Peyer's patch (tissue), 4 donors: ENCODE measurements at regions not wholly inside any gene's neighbourhood (a gene's known extent, or its start where the extent isn't known, plus 50 kb on each side); places are given as distances from the start of the nearest gene placed in this dataset.

ENCODE experiments used
- DNase-seq, 3 donors: peaks; one replicate each; pipeline ENCODE4 v3.0.0-alpha.2; 2017 to 2019
- H3K27ac ChIP-seq, 4 donors: fragments of 200-600 bp; sonication (generic); one replicate each; pipeline ENCODE4 v1.5.1; 2016 to 2019
- H3K27me3 ChIP-seq, 2 donors: fragments of 200-600 bp; sonication (generic); one replicate each; pipeline ENCODE4 v1.5.1; 2019
- H3K36me3 ChIP-seq, 3 donors: fragments of 200-600 bp; sonication (generic); one replicate each; pipeline ENCODE4 v1.5.1; 2016 to 2019
- H3K4me1 ChIP-seq, 4 donors: fragments of 200-600 bp; sonication (generic); one replicate each; pipeline ENCODE4 v1.5.1; 2016 to 2019
- H3K4me3 ChIP-seq, 4 donors: fragments of 200-600 bp; sonication (generic); 1 replicate in 3 of 4; 2 replicates in 1 of 4; pipeline ENCODE4 v1.5.1; 2016 to 2019; ENCODE audit warnings: mild to moderate bottlenecking in 1 of 4
- H3K9me3 ChIP-seq, 4 donors: fragments of 200-600 bp; sonication (generic); one replicate each; pipeline ENCODE4 v1.5.1; 2016 to 2019; ENCODE audit warnings: mild to moderate bottlenecking in 1 of 4
- POLR2A ChIP-seq, 2 donors: fragments of 450-650 bp; IDR thresholded peaks; one replicate each; pipeline ENCODE4 v1.5.1; 2017; ENCODE audit warnings: antibody characterized with exemption in 2 of 2, mild to moderate bottlenecking in 2 of 2, moderate library complexity in 2 of 2
- TF ChIP-seq, protein P1 (sequence below), 6 experiments: fragments of 450-650 bp in 4 of 6; fragments of 200-600 bp in 2 of 6; sonication (generic) in 1 of 6; IDR thresholded peaks; one replicate each; pipeline ENCODE4 v1.5.1; 2017 to 2019; ENCODE audit warnings: antibody characterized with exemption in 6 of 6, mild to moderate bottlenecking in 3 of 6, moderate library complexity in 1 of 6

GRCh38 chr2:194345347-194345746, 1311.7 kb upstream of the SLC39A10 start:
- no peak for DNase-seq
- Histone ChIP-seq H3K4me1 (no peaks in the 10 kb centered on the region), H3K4me3 (no peak overlapping the region), H3K27me3 (no peaks in the 10 kb centered on the region), H3K9me3 (no peaks in the 10 kb centered on the region), H3K36me3 (no peaks in the 10 kb centered on the region), H3K27ac (no peak overlapping the region)
- TF ChIP-seq, protein P1, sequence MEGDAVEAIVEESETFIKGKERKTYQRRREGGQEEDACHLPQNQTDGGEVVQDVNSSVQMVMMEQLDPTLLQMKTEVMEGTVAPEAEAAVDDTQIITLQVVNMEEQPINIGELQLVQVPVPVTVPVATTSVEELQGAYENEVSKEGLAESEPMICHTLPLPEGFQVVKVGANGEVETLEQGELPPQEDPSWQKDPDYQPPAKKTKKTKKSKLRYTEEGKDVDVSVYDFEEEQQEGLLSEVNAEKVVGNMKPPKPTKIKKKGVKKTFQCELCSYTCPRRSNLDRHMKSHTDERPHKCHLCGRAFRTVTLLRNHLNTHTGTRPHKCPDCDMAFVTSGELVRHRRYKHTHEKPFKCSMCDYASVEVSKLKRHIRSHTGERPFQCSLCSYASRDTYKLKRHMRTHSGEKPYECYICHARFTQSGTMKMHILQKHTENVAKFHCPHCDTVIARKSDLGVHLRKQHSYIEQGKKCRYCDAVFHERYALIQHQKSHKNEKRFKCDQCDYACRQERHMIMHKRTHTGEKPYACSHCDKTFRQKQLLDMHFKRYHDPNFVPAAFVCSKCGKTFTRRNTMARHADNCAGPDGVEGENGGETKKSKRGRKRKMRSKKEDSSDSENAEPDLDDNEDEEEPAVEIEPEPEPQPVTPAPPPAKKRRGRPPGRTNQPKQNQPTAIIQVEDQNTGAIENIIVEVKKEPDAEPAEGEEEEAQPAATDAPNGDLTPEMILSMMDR (IDR thresholded peaks at IDR 0.05): no peak
- TF ChIP-seq POLR2A (IDR thresholded peaks at IDR 0.05): no peak

DNA sequence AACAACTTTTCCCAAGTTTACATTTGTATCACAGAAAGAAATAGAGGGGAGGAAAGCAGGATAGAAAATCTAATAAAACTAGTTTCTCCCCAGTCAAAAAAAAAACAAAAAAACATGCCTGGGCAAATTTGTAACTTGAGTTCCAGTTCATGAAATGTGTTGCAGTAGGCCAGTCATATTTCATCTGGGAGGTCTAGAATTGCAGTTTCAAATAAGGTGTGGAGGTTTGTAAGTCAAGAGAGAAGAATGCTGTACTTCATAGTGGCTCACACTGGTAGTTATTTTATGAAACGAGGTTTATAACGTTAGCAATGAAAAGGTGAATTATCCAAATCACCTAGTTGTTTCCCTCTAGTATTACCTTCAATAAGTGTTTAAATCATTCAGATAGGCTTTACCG, 1313.9 kb upstream of the SLC39A10 start:
- Histone ChIP-seq H3K27me3 (no peaks in the 10 kb centered on the region), H3K4me1 (no peaks in the 10 kb centered on the region), H3K9me3 (no peaks in the 10 kb centered on the region), H3K36me3 (no peaks in the 10 kb centered on the region), H3K4me3 (no peak overlapping the region), H3K27ac (no peak overlapping the region)
- TF ChIP-seq POLR2A (IDR thresholded peaks at IDR 0.05): no peak
- TF ChIP-seq, protein P1 (IDR thresholded peaks at IDR 0.05): no peak
- DNase-seq: no peak

DNA sequence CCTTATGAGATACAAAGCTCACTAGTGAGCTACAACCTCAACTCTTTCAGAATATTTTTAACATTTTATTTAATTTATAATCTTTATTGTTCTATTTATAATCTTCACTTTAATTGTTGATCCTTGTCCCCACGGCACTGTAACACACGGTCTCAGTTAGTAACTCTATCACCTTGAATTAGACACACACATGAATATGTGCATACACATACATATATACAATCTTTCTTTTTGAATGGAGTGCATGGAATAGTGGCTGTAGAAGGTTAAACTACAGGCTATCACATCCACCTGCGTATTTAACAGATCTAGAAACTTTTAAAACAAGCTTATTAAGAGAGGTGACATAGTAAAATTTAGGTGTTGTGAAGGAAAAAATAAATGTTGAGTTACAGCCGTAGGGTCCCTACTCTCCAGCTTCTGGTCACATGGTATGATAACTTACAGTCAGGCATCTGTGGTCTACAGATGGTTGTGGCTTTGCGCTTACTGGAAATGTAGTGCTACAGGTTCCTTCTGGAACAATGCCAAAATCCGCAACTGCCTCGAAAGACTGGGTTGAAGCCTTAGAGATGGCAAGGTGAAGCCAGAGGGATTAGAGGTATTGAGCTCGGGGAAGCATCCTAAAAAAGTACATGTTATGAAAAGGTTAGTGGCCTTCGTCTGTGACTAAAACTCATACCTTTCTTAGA, 1324.1 kb upstream of the SLC39A10 start:
- DNase-seq: no peak
- no peaks in the 10 kb centered on the region for H3K36me3 ChIP-seq
- H3K27me3 ChIP-seq: no peaks in the 10 kb centered on the region
- no peaks in the 10 kb centered on the region for H3K4me1 ChIP-seq
- no peaks in the 10 kb centered on the region for H3K9me3 ChIP-seq
- no peak for TF ChIP-seq POLR2A (IDR thresholded peaks at IDR 0.05)
- TF ChIP-seq, protein P1 (IDR thresholded peaks at IDR 0.05): no peak
- no peak overlapping the region for H3K27ac ChIP-seq
- H3K4me3 ChIP-seq: no peak overlapping the region

DNA sequence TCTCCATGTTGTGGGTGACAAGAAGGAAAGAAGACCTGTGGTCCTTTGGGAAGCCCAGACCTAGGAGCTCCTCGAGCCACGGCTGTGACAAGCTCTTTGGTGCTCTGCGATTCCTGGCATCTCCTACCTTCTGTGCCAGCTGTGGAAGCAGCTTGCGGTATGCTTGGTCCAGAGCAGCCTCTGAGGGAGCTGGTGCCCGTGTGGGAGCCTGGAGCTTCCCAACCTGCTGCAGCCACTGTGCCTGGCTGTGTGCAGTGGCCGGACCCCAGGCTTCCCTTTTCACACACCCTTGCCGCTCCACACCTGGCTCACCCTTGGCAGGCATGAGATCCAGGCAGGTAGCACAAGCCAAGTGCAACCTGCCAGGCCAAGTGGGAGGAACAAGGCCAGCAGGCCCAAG, 1328.6 kb upstream of the SLC39A10 start:
- Histone ChIP-seq H3K4me1 (no peaks in the 10 kb centered on the region), H3K27ac (no peak overlapping the region), H3K27me3 (no peaks in the 10 kb centered on the region), H3K36me3 (no peaks in the 10 kb centered on the region), H3K9me3 (no peaks in the 10 kb centered on the region), H3K4me3 (no peak overlapping the region)
- DNase-seq: no peak
- no peak for TF ChIP-seq POLR2A (IDR thresholded peaks at IDR 0.05)
- TF ChIP-seq, protein P1 (IDR thresholded peaks at IDR 0.05): no peak

DNA sequence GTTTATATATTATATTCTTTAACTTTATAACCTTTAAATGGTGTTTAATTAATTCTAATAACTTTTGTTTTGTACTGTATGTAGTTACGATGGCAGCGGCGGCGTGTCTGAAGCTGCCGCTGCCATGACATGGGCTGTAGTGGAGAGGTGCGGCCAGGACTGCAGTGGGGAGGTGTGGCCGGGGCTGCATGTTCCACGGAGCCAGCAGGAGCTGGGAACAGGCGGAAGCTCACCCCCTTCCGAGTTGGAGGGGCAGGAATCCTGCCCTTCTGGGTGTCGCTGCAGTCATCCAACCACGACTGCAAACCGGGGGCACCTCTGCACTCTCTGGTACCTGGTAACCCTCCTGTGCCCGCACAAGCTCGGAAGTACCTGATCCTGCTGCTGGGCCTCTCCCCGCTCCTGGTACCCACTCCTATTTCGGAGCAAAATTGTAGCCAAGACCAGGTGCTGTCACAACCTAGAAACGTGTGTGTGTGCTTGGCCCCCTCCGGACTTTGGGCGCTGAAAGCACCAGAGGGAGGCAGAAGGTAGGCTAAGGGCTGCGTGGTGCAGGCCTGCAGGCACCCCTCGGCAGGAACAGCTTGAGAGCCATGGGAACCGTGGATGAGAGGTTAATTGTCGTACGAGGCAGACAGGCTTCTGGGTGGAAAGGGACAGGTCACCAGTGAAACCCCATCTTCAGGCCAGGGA, 1329.7 kb upstream of the SLC39A10 start:
- no peaks in the 10 kb centered on the region for H3K27me3 ChIP-seq
- DNase-seq: no peak
- TF ChIP-seq, protein P1 (IDR thresholded peaks at IDR 0.05): no peak
- H3K4me1 ChIP-seq: no peaks in the 10 kb centered on the region
- no peak overlapping the region for H3K27ac ChIP-seq
- H3K36me3 ChIP-seq: no peaks in the 10 kb centered on the region
- no peaks in the 10 kb centered on the region for H3K9me3 ChIP-seq
- no peak overlapping the region for H3K4me3 ChIP-seq
